ENCODE measurements at regions not wholly inside any gene's neighbourhood (a gene's known extent, or its start where the extent isn't known, plus 50 kb on each side); places are given as distances from the start of the nearest gene placed in this dataset.
"Not testable (repeated sequence)": the region's sequence is repeated elsewhere in the genome, so short reads cannot be mapped to it uniquely, and the experiment has no call there.

GRCh38 chr14:40122968-40123648, 690.9 kb upstream of the FBXO33 start:
- no peak for DNase-seq

GRCh38 chr14:40119765-40120164, 687.5 kb upstream of the FBXO33 start:
- no peak for DNase-seq

GRCh38 chr14:40119321-40119720, 687.1 kb upstream of the FBXO33 start:
- DNase-seq, result no peak

GRCh38 chr14:40115583-40115982, 683.4 kb upstream of the FBXO33 start:
- DNase-seq, result no peak

- no peak for DNase-seq
These were observed 681.4 kb upstream of the FBXO33 start for GRCh38 chr14:40113671-40114070.

GRCh38 chr14:40100544-40101196, 668.4 kb upstream of the FBXO33 start:
- DNase-seq, result no peak

- peak in 1 of 3 donors; percentile 3 for DNase-seq
These were observed 667.1 kb upstream of the FBXO33 start for GRCh38 chr14:40099316-40099715.

- DNase-seq, result no peak
These were observed 666.2 kb upstream of the FBXO33 start for GRCh38 chr14:40098468-40098867.

GRCh38 chr14:40096968-40097367, 664.7 kb upstream of the FBXO33 start:
- no peak for DNase-seq

- no peak for DNase-seq
These were observed 661.6 kb upstream of the FBXO33 start for GRCh38 chr14:40093800-40094199.

- DNase-seq, result no peak
These were observed 641.9 kb upstream of the FBXO33 start for GRCh38 chr14:40074169-40074568.

GRCh38 chr14:40072175-40072574, 639.9 kb upstream of the FBXO33 start:
- no peak for DNase-seq

- DNase-seq, result no peak
These were observed 627.0 kb upstream of the FBXO33 start for GRCh38 chr14:40058901-40059897.

GRCh38 chr14:40053416-40053815, 621.2 kb upstream of the FBXO33 start:
- peak; percentile 49 to 61 (median 51) for DNase-seq

GRCh38 chr14:40028991-40029390, 596.8 kb upstream of the FBXO33 start:
- peak in 1 of 3 donors; percentile 5 for DNase-seq

- DNase-seq, result no peak
These were observed 592.9 kb upstream of the FBXO33 start for GRCh38 chr14:40025101-40025500.

- DNase-seq, result no peak
These were observed 578.7 kb upstream of the FBXO33 start for GRCh38 chr14:40010961-40011360.

- no peak for DNase-seq
These were observed 577.5 kb upstream of the FBXO33 start for GRCh38 chr14:40009771-40010170.

GRCh38 chr14:40008345-40008744, 576.1 kb upstream of the FBXO33 start:
- not testable (repeated sequence) for DNase-seq

GRCh38 chr14:40004871-40005500, 572.8 kb upstream of the FBXO33 start:
- no peak for DNase-seq

- DNase-seq, result no peak
These were observed 571.5 kb upstream of the FBXO33 start for GRCh38 chr14:40003773-40004172.

- no peak for DNase-seq
These were observed 566.6 kb upstream of the FBXO33 start for GRCh38 chr14:39998854-39999253.
